A673 (cell line): ENCODE measurements at regions not wholly inside any gene's neighbourhood (a gene's known extent, or its start where the extent isn't known, plus 50 kb on each side); places are given as distances from the start of the nearest gene placed in this dataset.

ENCODE experiments used
- BruUV-seq: library from RNA; stranded (reverse); fragments of 400-500 nt; replicated peaks from 2 replicates; lab custom pipeline; 2021; lab: Mats Ljungman, UMichigan
- CTCF ChIA-PET: fragments of 300-600 bp; sonication (Branson Sonifier 250); formaldehyde crosslinking; loops from one replicate; lab custom pipeline; 2022; ENCODE audit warnings: antibody characterized with exemption; lab: Charles Lee
- POLR2A ChIA-PET: fragments of 300-600 bp; sonication (Branson Sonifier 250); formaldehyde crosslinking; loops from one replicate; lab custom pipeline; 2022; ENCODE audit warnings: antibody characterized with exemption; ENCODE audit not compliant: low non-redundant PET; lab: Charles Lee
- DNase-seq: peaks from one replicate; pipeline ENCODE4 v3.0.0-alpha.2; 2015; ENCODE audit warnings: low spot score
- H3K27ac ChIP-seq: fragments of 200-600 bp; sonication (generic); 2 replicates; pipeline ENCODE4 v1.5.1; 2016; ENCODE audit warnings: mixed run types, low read depth, mild to moderate bottlenecking, mixed read lengths, antibody characterized with exemption, low read length; ENCODE audit not compliant: poor library complexity, severe bottlenecking
- H3K27me3 ChIP-seq: fragments of 200-600 bp; sonication (generic); replicated peaks from 2 replicates; pipeline ENCODE4 v1.6.1; 2017; ENCODE audit warnings: mixed run types, low read depth, mild to moderate bottlenecking, mixed read lengths, antibody characterized with exemption, low read length; ENCODE audit not compliant: insufficient read depth, poor library complexity
- H3K36me3 ChIP-seq: fragments of 200-600 bp; sonication (generic); 2 replicates; pipeline ENCODE4 v1.6.1; 2016; ENCODE audit warnings: mixed run types, mild to moderate bottlenecking, mixed read lengths, antibody characterized with exemption, low read length; ENCODE audit not compliant: insufficient read depth, poor library complexity, severe bottlenecking
- H3K4me1 ChIP-seq: fragments of 200-600 bp; sonication (generic); 2 replicates; pipeline ENCODE4 v1.6.1; 2017; ENCODE audit warnings: mixed run types, mild to moderate bottlenecking, mixed read lengths, antibody characterized with exemption, low read length; ENCODE audit not compliant: insufficient read depth, poor library complexity, severe bottlenecking
- H3K4me3 ChIP-seq: fragments of 200-600 bp; sonication (generic); 2 replicates; pipeline ENCODE4 v1.5.1; 2016; ENCODE audit warnings: low read depth, mixed run types, mild to moderate bottlenecking, mixed read lengths, low read length; ENCODE audit not compliant: poor library complexity, severe bottlenecking
- H3K9me3 ChIP-seq: fragments of 200-600 bp; sonication (generic); 2 replicates; pipeline ENCODE4 v1.6.1; 2016; ENCODE audit warnings: mixed run types, low read depth, mild to moderate bottlenecking, mixed read lengths, antibody characterized with exemption, low read length; ENCODE audit not compliant: poor library complexity, severe bottlenecking
- EZH2 ChIP-seq: fragments of 200-600 bp; sonication (generic); IDR thresholded peaks from 2 replicates; pipeline ENCODE4 v1.6.1; 2017; ENCODE audit warnings: borderline replicate concordance, low read depth, mild to moderate bottlenecking, mixed read lengths, antibody characterized with exemption, low read length; ENCODE audit not compliant: poor library complexity, severe bottlenecking
- intact Hi-C: fragments of 100-400 bp; cut with micrococcal nuclease; formaldehyde crosslinking; loops from one replicate; pipeline ENCODE4 v1.10.0; 2022; ENCODE audit not compliant: unreplicated experiment
- TF ChIP-seq, protein P1 (sequence below): fragments of 300-800, 200-600 bp; sonication (generic); conservative IDR thresholded peaks from 2 replicates; pipeline ENCODE4 v1.5.1; 2017; ENCODE audit warnings: low read depth, mild to moderate bottlenecking, antibody characterized with exemption, low read length, moderate library complexity, mixed read lengths

DNA sequence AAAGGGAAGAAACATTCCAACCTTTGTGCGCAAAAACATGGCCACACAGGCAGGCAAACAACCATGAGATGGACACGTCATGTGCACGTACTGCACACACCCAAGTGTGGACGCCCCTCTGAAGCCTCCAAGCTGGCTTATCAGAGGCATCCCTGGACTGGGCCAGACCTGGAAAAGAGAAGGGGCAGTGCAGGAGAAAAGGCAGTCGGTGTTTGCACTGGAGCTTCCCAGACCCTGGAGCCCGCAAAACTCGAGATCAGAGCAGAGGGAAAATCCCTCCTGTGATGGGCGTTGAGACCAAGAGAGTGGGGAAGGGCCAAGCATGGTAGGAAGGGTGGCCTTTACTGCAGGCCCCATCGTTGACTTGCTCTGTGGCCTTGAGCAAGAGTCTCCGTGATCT lies 269.5 kb downstream of the CYRIA start:
- no TSS peak for BruUV-seq
- TF ChIP-seq, protein P1, sequence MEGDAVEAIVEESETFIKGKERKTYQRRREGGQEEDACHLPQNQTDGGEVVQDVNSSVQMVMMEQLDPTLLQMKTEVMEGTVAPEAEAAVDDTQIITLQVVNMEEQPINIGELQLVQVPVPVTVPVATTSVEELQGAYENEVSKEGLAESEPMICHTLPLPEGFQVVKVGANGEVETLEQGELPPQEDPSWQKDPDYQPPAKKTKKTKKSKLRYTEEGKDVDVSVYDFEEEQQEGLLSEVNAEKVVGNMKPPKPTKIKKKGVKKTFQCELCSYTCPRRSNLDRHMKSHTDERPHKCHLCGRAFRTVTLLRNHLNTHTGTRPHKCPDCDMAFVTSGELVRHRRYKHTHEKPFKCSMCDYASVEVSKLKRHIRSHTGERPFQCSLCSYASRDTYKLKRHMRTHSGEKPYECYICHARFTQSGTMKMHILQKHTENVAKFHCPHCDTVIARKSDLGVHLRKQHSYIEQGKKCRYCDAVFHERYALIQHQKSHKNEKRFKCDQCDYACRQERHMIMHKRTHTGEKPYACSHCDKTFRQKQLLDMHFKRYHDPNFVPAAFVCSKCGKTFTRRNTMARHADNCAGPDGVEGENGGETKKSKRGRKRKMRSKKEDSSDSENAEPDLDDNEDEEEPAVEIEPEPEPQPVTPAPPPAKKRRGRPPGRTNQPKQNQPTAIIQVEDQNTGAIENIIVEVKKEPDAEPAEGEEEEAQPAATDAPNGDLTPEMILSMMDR, result no peak
- no peak for TF ChIP-seq EZH2

DNA sequence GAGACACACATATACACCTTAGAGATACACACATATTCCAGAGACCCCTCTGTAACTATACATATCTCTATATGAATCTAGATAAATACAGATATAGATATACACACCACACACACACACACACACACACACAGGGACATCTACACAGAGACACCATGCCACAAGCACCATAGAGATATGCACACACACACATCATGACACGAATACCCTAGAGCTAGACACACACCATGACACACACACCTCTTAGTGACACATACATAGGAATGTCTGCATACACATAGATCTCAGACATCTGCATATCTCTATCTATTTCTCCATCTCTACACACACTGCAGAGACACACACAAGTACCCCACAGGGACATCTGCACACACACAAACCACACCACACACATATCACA lies 270.0 kb downstream of the CYRIA start:
- H3K9me3 ChIP-seq, result no peaks in the 10 kb centered on the region
- no peaks in the 10 kb centered on the region for H3K36me3 ChIP-seq
- H3K27ac ChIP-seq, result no peak overlapping the region
- peaks cover 11% of the 10 kb centered on the region for H3K27me3 ChIP-seq
- TF ChIP-seq, protein P1, result no peak
- TF ChIP-seq EZH2, result no peak
- intact Hi-C loops, result no loop called here
- no peak for DNase-seq
- no peak overlapping the region for H3K4me3 ChIP-seq
- CTCF ChIA-PET, result no interaction called here
- POLR2A ChIA-PET, result no interaction called here
- BruUV-seq, result no TSS peak
- H3K4me1 ChIP-seq, result no peaks in the 10 kb centered on the region

More for the DNA sequence above, 269.5 kb downstream of the CYRIA start:
- Histone ChIP-seq H3K27me3 (peaks cover 5% of the 10 kb centered on the region), H3K4me3 (no peak overlapping the region), H3K9me3 (no peaks in the 10 kb centered on the region), H3K27ac (no peak overlapping the region), H3K4me1 (no peaks in the 10 kb centered on the region), H3K36me3 (no peaks in the 10 kb centered on the region)
- ChIA-PET POLR2A (no interaction called here), CTCF (no interaction called here)
- intact Hi-C loops, result no loop called here
- no peak for DNase-seq

DNA sequence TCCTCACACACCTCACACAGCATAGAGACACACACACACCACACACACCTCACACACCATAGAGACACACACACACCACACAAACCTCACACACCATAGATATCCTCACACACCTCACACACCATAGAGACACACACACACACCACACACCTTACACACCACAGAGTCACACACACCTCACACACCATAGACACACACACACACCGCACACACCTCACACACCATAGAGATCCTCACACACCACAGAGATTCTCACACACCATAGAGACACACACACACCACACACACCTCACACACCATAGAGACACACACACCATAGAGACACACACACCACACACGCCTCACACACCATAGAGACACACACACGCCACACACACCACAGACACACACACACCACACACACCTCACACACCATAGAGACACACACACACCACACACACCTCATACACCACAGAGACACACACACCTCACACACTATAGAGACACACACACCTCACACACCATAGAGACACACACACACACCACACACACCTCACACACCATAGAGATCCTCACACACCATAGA lies 270.6 kb downstream of the CYRIA start:
- no peak for DNase-seq
- no TSS peak for BruUV-seq
- ChIA-PET POLR2A (no interaction called here), CTCF (no interaction called here)
- intact Hi-C loops, result no loop called here
- no peak overlapping the region for H3K27ac ChIP-seq
- no peaks in the 10 kb centered on the region for H3K36me3 ChIP-seq
- peaks cover 11% of the 10 kb centered on the region for H3K27me3 ChIP-seq
- TF ChIP-seq, protein P1, result no peak
- no peaks in the 10 kb centered on the region for H3K9me3 ChIP-seq
- no peak overlapping the region for H3K4me3 ChIP-seq
- no peaks in the 10 kb centered on the region for H3K4me1 ChIP-seq
